Heart left ventricle (tissue), 13 donors: ENCODE measurements at regions not wholly inside any gene's neighbourhood (a gene's known extent, or its start where the extent isn't known, plus 50 kb on each side); places are given as distances from the start of the nearest gene placed in this dataset.

ENCODE experiments used
- CTCF ChIP-seq, 12 donors: fragments of 200-600 bp; sonication (generic) in 4 of 12; IDR thresholded peaks; one replicate each; pipeline versions ENCODE4 v1.5.0 to v1.8.0; 2018 to 2022; ENCODE audit warnings: antibody characterized with exemption in 12 of 12, mild to moderate bottlenecking in 5 of 12
- POLR2A ChIP-seq, 2 donors: fragments of 450-650 bp; IDR thresholded peaks; one replicate each; pipeline ENCODE4 v1.6.1; 2017; ENCODE audit warnings: antibody characterized with exemption in 2 of 2, mild to moderate bottlenecking in 2 of 2, moderate library complexity in 2 of 2
- donor health status: ischemic (EF 13 %, LVEDD 7.1; RV severe dilation, severe dysfunction).
- donor health status: DM: no; HTN: yes; CAD: no.
- donor health status: DM: no; HTN: no; CAD: no.
- donor health status: ischemic (EF 25% LVEDD 6.9; RV normal size, moderate dysfunction).
- donor health status: ischemic (EF 25% LVEDD 5.7; RV mildly dilated, moderate dysfunction).
- donor health status: ischemic (EF 35%, LVEDD 5.7; RV mildly dilated, moderate dysfunction).
- donor health status: nonischemic (EF 11% LVEDD 7.7; RV severe dilation, severe dysfunction).
- donor health status: DM: yes; HTN: yes; CAD: no.
- donor health status: PGD.
- donor health status: ischemic (EF 29% LVEDD 5.4; RV normal size, mild dysfunction).
- donor health status: nonischemic (EF 23%, LVEDD 6.1; RV moderate dilation, normal function).

DNA sequence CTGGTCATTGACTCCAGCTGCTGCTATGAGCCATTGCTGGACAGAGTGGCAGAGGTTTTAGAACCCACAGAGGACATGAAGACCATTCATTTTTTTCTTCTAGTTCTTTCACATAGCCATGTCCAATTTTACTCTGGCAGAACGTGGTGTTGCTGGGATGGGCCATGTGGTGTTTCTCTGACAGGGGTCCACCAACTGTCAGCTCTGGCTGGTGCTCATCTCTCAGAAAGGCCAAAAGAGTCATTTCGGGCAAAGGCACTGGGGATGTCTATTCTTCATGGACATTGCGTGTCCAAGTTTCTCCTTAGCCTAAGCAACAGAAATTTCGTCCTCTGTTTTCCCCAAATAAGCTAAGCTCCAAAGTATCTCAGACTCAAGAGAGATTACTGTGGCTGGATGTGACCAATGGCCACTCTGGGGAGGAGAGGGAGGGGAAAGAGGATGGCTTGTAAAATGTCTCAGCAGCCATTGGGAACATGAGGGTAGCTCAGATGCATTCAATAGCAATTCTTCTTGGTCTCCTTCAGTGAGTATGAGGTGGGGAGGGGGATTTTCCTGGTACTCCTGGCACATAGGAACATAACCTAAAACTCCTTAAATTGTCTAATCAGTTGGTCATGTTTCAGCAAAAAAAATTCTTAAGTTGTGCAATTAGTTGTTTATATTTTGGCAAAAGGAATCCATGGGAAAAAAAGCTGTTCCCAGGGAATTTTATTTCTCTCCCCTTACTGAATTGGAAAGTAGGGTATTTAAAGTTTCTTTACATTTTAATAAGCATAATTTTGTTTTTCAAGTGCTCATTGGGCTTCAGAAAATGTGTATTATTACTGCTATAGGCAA is 131.6 kb upstream of the MITF start:
- TF ChIP-seq CTCF (IDR thresholded peaks at IDR 0.05) (no peak), POLR2A (IDR thresholded peaks at IDR 0.05) (no peak)
